Mammary epithelial cell (primary cell): ENCODE measurements at regions not wholly inside any gene's neighbourhood (a gene's known extent, or its start where the extent isn't known, plus 50 kb on each side); places are given as distances from the start of the nearest gene placed in this dataset.

Experiments
- CTCF ChIP-seq, 2 donors: IDR thresholded peaks in 1 of 2; conservative IDR thresholded peaks in 1 of 2; 2 replicates each; pipeline ENCODE4 v1.5.1; 2011 to 2012; ENCODE audit warnings: inconsistent platforms in 2 of 2, low read length in 2 of 2, mild to moderate bottlenecking in 2 of 2, control low read depth in 1 of 2, low read depth in 1 of 2; ENCODE audit not compliant: insufficient read depth in 1 of 2; ENCODE audit errors: extremely low read depth in 1 of 2
- EZH2 ChIP-seq: IDR thresholded peaks from 2 replicates; pipeline ENCODE4 v1.6.1; 2012; ENCODE audit warnings: low read length, inconsistent platforms, borderline replicate concordance

GRCh38 chr11:122584670-122585069 is 70.9 kb upstream of the UBASH3B start:
- no peak for TF ChIP-seq EZH2
- TF ChIP-seq CTCF (conservative IDR thresholded peaks at IDR 0.05 in 1 of 2, IDR thresholded peaks at IDR 0.05 in 1 of 2; ENCODE audit: extremely low read depth in 1 of 2, insufficient read depth in 1 of 2, low read depth in 1 of 2, low read length in 2 of 2) = no peak
